B cell (primary cell): ENCODE measurements at regions not wholly inside any gene's neighbourhood (a gene's known extent, or its start where the extent isn't known, plus 50 kb on each side); places are given as distances from the start of the nearest gene placed in this dataset.

Source experiments
- ATAC-seq: fragments of 200-7000 bp; cut with Tn5 transposase; one replicate; pipeline ENCODE4 v1.10.0; 2021; ENCODE audit warnings: low read depth, mild to moderate bottlenecking, moderate number of reproducible peaks, moderate library complexity
- CTCF ChIA-PET: fragments of 350-600 bp; sonication (Branson Sonifier 250); formaldehyde crosslinking; loops from one replicate; lab custom pipeline; 2021; ENCODE audit warnings: antibody characterized with exemption, inconsistent platforms; lab: Charles Lee
- POLR2A ChIA-PET: fragments of 350-600 bp; sonication (Branson Sonifier 250); formaldehyde crosslinking; loops from one replicate; lab custom pipeline; 2021; ENCODE audit warnings: antibody characterized with exemption; lab: Charles Lee
- DNase-seq: peaks from one replicate; pipeline ENCODE4 v3.0.0; 2013
- H2AFZ ChIP-seq: 2 replicates; pipeline ENCODE4 v1.6.1; 2012; ENCODE audit warnings: mild to moderate bottlenecking, low read depth, low read length; ENCODE audit not compliant: insufficient read depth, poor library complexity, severe bottlenecking
- H3K27ac ChIP-seq, 2 donors: 1 replicate in 1 of 2; 2 replicates in 1 of 2; pipeline ENCODE4 v1.5.1; 2012 to 2013; ENCODE audit warnings: low read length in 2 of 2, mild to moderate bottlenecking in 2 of 2, moderate library complexity in 1 of 2
- H3K27me3 ChIP-seq, 4 experiments: fragments of 200-600 bp in 1 of 4; sonication (generic) in 1 of 4; replicated peaks in 1 of 4; 1 replicate in 2 of 4; 2 replicates in 2 of 4; pipeline versions ENCODE4 v1.6.1 to v1.7.0; 2013 to 2016; ENCODE audit warnings: low read length in 3 of 4, mild to moderate bottlenecking in 2 of 4, mixed read lengths in 1 of 4, moderate library complexity in 1 of 4; ENCODE audit not compliant: insufficient read depth in 4 of 4, control insufficient read depth in 3 of 4; ENCODE audit errors: control extremely low read depth in 1 of 4
- H3K36me3 ChIP-seq, 2 experiments: replicated peaks in 1 of 2; 1 replicate in 1 of 2; 2 replicates in 1 of 2; pipeline versions ENCODE4 v1.6.1 to v1.7.1; 2013; ENCODE audit warnings: low read length in 1 of 2; ENCODE audit not compliant: insufficient read depth in 2 of 2, control insufficient read depth in 1 of 2; ENCODE audit errors: control extremely low read depth in 1 of 2, extremely low read depth in 1 of 2
- H3K4me1 ChIP-seq, 2 donors: fragments of 200-600 bp in 1 of 2; sonication (generic) in 1 of 2; 1 replicate in 1 of 2; 2 replicates in 1 of 2; pipeline versions ENCODE4 v1.5.1 to v1.6.1; 2013 to 2017; ENCODE audit warnings: low read length in 2 of 2; ENCODE audit not compliant: control insufficient read depth in 2 of 2, insufficient read depth in 2 of 2
- H3K4me2 ChIP-seq: replicated peaks from 2 replicates; pipeline ENCODE3; 2012; ENCODE audit warnings: mild to moderate bottlenecking, low read depth, low read length; ENCODE audit not compliant: poor library complexity, severe bottlenecking
- H3K4me3 ChIP-seq, 5 experiments: fragments of 200-600 bp in 1 of 5; sonication (generic) in 1 of 5; 1 replicate in 3 of 5; 2 replicates in 2 of 5; pipeline versions ENCODE4 v1.5.1 to v1.7.0; 2011 to 2016; ENCODE audit warnings: low read length in 4 of 5, mild to moderate bottlenecking in 4 of 5, low read depth in 2 of 5, control low read depth in 1 of 5, moderate library complexity in 1 of 5; ENCODE audit not compliant: insufficient read depth in 1 of 5; ENCODE audit errors: control extremely low read depth in 1 of 5, extremely low read depth in 1 of 5
- H3K79me2 ChIP-seq: fragments of 200-600 bp; sonication (generic); one replicate; pipeline ENCODE4 v1.6.0; 2016; ENCODE audit warnings: low read length; ENCODE audit not compliant: control insufficient read depth, insufficient read depth
- H3K9ac ChIP-seq: fragments of 200-600 bp; sonication (generic); 2 replicates; pipeline ENCODE4 v1.6.1; 2017; ENCODE audit warnings: mild to moderate bottlenecking, low read length, moderate library complexity
- H3K9me3 ChIP-seq, 3 donors: one replicate each; pipeline versions ENCODE4 v1.6.1 to v1.7.1; 2013; ENCODE audit warnings: low read length in 2 of 3; ENCODE audit not compliant: control insufficient read depth in 2 of 3, insufficient read depth in 1 of 3; ENCODE audit errors: control extremely low read depth in 1 of 3
- H4K20me1 ChIP-seq: 2 replicates; pipeline ENCODE4 v1.6.0; 2012; ENCODE audit warnings: mild to moderate bottlenecking, low read length; ENCODE audit not compliant: insufficient read depth, control insufficient read depth, poor library complexity, severe bottlenecking
- H3K27ac Mint-ChIP-seq: one replicate; pipeline ENCODE4 v1.8.0; 2021; ENCODE audit warnings: mixed read lengths
- H3K27me3 Mint-ChIP-seq: one replicate; pipeline ENCODE4 v1.8.0; 2021; ENCODE audit warnings: mixed read lengths
- H3K4me1 Mint-ChIP-seq: one replicate; pipeline ENCODE4 v1.8.0; 2021; ENCODE audit warnings: mixed read lengths
- H3K4me3 Mint-ChIP-seq: one replicate; pipeline ENCODE4 v1.8.0; 2021; ENCODE audit warnings: mixed read lengths
- H3K9me3 Mint-ChIP-seq: one replicate; pipeline ENCODE4 v1.8.0; 2022; ENCODE audit warnings: mixed read lengths; ENCODE audit not compliant: insufficient read depth
- EZH2 ChIP-seq: IDR thresholded peaks from 2 replicates; pipeline ENCODE4 v1.6.1; 2012; ENCODE audit warnings: borderline replicate concordance, low read depth, mild to moderate bottlenecking, moderate library complexity, low read length; ENCODE audit not compliant: insufficient read depth, poor library complexity, severe bottlenecking
- WGBS: methylation state at CpG from one replicate; pipeline ENCODE4 v1.1.5; 2013; ENCODE audit warnings: missing lambda C conversion rate; ENCODE audit not compliant: insufficient coverage; 5-methylcytosine and 5-hydroxymethylcytosine counted together
- intact Hi-C: fragments of 100-400 bp; cut with micrococcal nuclease; formaldehyde crosslinking; loops from one replicate; pipeline ENCODE4 v1.10.0; 2022
- TF ChIP-seq, protein P1 (sequence below): fragments of 200-600 bp; IDR thresholded peaks from one replicate; pipeline ENCODE4 v1.8.0; 2022; ENCODE audit warnings: antibody characterized with exemption, mild to moderate bottlenecking

DNA sequence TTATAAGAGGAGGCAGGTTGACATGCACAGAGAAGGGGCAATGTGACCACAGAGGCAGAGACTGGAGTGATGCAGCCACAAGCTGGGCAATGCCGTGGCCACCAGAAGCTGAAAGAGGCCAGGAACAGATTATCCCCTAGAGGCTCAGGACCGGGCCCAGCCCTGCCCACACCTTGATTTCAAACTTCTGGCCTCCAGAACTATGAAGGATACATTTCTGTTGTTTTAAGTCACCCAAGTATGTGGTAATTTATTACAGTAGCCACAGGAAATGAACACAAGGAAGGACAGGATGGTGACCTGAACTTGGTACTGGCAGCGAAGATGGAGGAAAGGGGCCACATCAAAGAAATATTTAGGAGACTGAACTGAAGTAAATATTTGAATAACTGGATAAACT is 66.8 kb upstream of the RIOK3 start:
- Histone ChIP-seq H3K9me3 (no peaks in the 10 kb centered on the region), H4K20me1 (no peaks in the 10 kb centered on the region), H3K9ac (no peak overlapping the region), H3K4me1 (peaks cover 12 to 16% of the 10 kb centered on the region in 2 donors), H2AFZ (no peak overlapping the region), H3K27me3 (no peaks in the 10 kb centered on the region), H3K4me3 (no peak overlapping the region), H3K36me3 (peaks cover 0 to 12% of the 10 kb centered on the region in 2 experiments), H3K4me2 (no peak overlapping the region), H3K27ac (no peak overlapping the region), H3K79me2 (no peaks in the 10 kb centered on the region)
- POLR2A ChIA-PET, result no interaction called here
- Mint-ChIP-seq H3K9me3 (no peaks in the 10 kb centered on the region), H3K27ac (no peak overlapping the region), H3K4me1 (peaks cover 18% of the 10 kb centered on the region), H3K4me3 (no peak overlapping the region), H3K27me3 (no peaks in the 10 kb centered on the region)
- no peak for TF ChIP-seq EZH2
- TF ChIP-seq, protein P1, sequence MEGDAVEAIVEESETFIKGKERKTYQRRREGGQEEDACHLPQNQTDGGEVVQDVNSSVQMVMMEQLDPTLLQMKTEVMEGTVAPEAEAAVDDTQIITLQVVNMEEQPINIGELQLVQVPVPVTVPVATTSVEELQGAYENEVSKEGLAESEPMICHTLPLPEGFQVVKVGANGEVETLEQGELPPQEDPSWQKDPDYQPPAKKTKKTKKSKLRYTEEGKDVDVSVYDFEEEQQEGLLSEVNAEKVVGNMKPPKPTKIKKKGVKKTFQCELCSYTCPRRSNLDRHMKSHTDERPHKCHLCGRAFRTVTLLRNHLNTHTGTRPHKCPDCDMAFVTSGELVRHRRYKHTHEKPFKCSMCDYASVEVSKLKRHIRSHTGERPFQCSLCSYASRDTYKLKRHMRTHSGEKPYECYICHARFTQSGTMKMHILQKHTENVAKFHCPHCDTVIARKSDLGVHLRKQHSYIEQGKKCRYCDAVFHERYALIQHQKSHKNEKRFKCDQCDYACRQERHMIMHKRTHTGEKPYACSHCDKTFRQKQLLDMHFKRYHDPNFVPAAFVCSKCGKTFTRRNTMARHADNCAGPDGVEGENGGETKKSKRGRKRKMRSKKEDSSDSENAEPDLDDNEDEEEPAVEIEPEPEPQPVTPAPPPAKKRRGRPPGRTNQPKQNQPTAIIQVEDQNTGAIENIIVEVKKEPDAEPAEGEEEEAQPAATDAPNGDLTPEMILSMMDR, result no peak
- intact Hi-C loops, result no loop called here
- CTCF ChIA-PET, result no interaction called here
- WGBS, result 88% methylated on average over 1 of the region's 3 CpGs
- DNase-seq (no peak), ATAC-seq (no peak)

DNA sequence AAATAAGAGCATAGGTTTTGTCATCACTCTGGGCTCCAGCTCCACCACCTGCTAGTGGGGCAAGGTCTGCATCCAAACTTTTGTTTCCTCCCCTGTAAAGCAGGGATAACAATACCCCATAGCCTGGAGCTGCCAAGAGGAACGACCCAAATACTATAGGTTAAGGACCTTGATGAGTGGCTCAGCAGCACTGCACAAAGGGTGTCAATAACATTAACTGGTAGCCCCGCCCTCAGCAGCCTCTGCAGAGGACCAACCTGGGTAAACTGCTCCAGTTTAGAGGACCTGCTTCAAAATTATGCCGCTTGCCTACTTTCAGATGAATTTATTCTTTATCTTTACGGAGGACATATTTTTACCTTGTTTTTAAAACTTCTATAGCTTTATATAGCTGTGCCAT is 65.8 kb upstream of the RIOK3 start:
- Histone ChIP-seq H3K36me3 (peaks cover 0 to 12% of the 10 kb centered on the region in 2 experiments), H3K79me2 (no peaks in the 10 kb centered on the region), H4K20me1 (no peaks in the 10 kb centered on the region), H3K9ac (no peak overlapping the region), H3K27ac (no peak overlapping the region), H3K9me3 (no peaks in the 10 kb centered on the region), H3K4me1 (peaks cover 12 to 16% of the 10 kb centered on the region in 2 donors), H2AFZ (no peak overlapping the region), H3K4me2 (no peak overlapping the region), H3K27me3 (no peaks in the 10 kb centered on the region), H3K4me3 (no peak overlapping the region)
- WGBS, result 100% methylated on average over 2 of the region's 4 CpGs
- ChIA-PET POLR2A (no interaction called here), CTCF (interaction anchor here (0.8 to 1.6 kb wide), 3 partner anchors 8 to 256 kb away, joined by 3 to 5 read pairs (median 4); no protein-coding TSS in a partner anchor)
- H3K27ac Mint-ChIP-seq, result no peak overlapping the region
- DNase-seq (no peak), ATAC-seq (no peak)
- peaks cover 18% of the 10 kb centered on the region for H3K4me1 Mint-ChIP-seq
- no peak overlapping the region for H3K4me3 Mint-ChIP-seq
- TF ChIP-seq, protein P1, result no peak
- TF ChIP-seq EZH2, result no peak
- no peaks in the 10 kb centered on the region for H3K27me3 Mint-ChIP-seq
- H3K9me3 Mint-ChIP-seq, result no peaks in the 10 kb centered on the region
- intact Hi-C loops, result no loop called here
